ENCODE measurements at regions not wholly inside any gene's neighbourhood (a gene's known extent, or its start where the extent isn't known, plus 50 kb on each side); places are given as distances from the start of the nearest gene placed in this dataset.

- Histone ChIP-seq H3K36me3 (no peaks in the 10 kb centered on the region), H3K27me3 (replicated peaks; ENCODE audit: insufficient read depth) (no peaks in the 10 kb centered on the region), H3K9me3 (peaks cover 5% of the 10 kb centered on the region), H3K4me3 (no peak overlapping the region), H3K4me1 (ENCODE audit: control insufficient read depth in 1 of 2, low read depth in 2 of 2) (no peaks in the 10 kb centered on the region), H3K27ac (no peak overlapping the region)
- no peak for DNase-seq (ENCODE audit: low spot score)
- peak; percentile 36 for ATAC-seq (ENCODE audit: insufficient number of reproducible peaks, low FRiP score, low read depth)
- TF ChIP-seq CTCF (IDR thresholded peaks at IDR 0.05) = no peak
Measured at GRCh38 chr13:63463782-63464610, 2048.3 kb upstream of the PCDH20 start.

GRCh38 chr13:63460462-63461090 lies 2044.9 kb upstream of the PCDH20 start:
- no peaks in the 10 kb centered on the region for H3K36me3 ChIP-seq
- no peaks in the 10 kb centered on the region for H3K27me3 ChIP-seq (replicated peaks; ENCODE audit: insufficient read depth)
- H3K4me1 ChIP-seq (ENCODE audit: control insufficient read depth in 1 of 2, low read depth in 2 of 2) = no peaks in the 10 kb centered on the region
- peaks cover under 1% of the 10 kb centered on the region for H3K9me3 ChIP-seq
- TF ChIP-seq CTCF (IDR thresholded peaks at IDR 0.05) = no peak
- H3K4me3 ChIP-seq = no peak overlapping the region
- H3K27ac ChIP-seq = no peak overlapping the region
- ATAC-seq (ENCODE audit: insufficient number of reproducible peaks, low FRiP score, low read depth) (no peak), DNase-seq (ENCODE audit: low spot score) (no peak)

- TF ChIP-seq CTCF (IDR thresholded peaks at IDR 0.05) = no peak
- H3K27ac ChIP-seq = no peak overlapping the region
- no peak overlapping the region for H3K4me3 ChIP-seq
- H3K9me3 ChIP-seq = no peaks in the 10 kb centered on the region
- H3K27me3 ChIP-seq (replicated peaks; ENCODE audit: insufficient read depth) = no peaks in the 10 kb centered on the region
- H3K4me1 ChIP-seq (ENCODE audit: control insufficient read depth in 1 of 2, low read depth in 2 of 2) = no peaks in the 10 kb centered on the region
- no peaks in the 10 kb centered on the region for H3K36me3 ChIP-seq
- ATAC-seq (ENCODE audit: insufficient number of reproducible peaks, low FRiP score, low read depth) (no peak), DNase-seq (ENCODE audit: low spot score) (no peak)
Measured at GRCh38 chr13:63457186-63457585, 2041.5 kb upstream of the PCDH20 start.

GRCh38 chr13:63455938-63456337 lies 2040.3 kb upstream of the PCDH20 start:
- DNase-seq (ENCODE audit: low spot score) (no peak), ATAC-seq (ENCODE audit: insufficient number of reproducible peaks, low FRiP score, low read depth) (no peak)
- Histone ChIP-seq H3K27ac (no peak overlapping the region), H3K36me3 (no peaks in the 10 kb centered on the region), H3K27me3 (replicated peaks; ENCODE audit: insufficient read depth) (no peaks in the 10 kb centered on the region), H3K9me3 (no peaks in the 10 kb centered on the region), H3K4me1 (ENCODE audit: control insufficient read depth in 1 of 2, low read depth in 2 of 2) (no peaks in the 10 kb centered on the region), H3K4me3 (no peak overlapping the region)
- TF ChIP-seq CTCF (IDR thresholded peaks at IDR 0.05) = no peak

- TF ChIP-seq CTCF (IDR thresholded peaks at IDR 0.05) = no peak
- Histone ChIP-seq H3K9me3 (no peaks in the 10 kb centered on the region), H3K27ac (no peak overlapping the region), H3K4me1 (ENCODE audit: control insufficient read depth in 1 of 2, low read depth in 2 of 2) (no peaks in the 10 kb centered on the region), H3K27me3 (replicated peaks; ENCODE audit: insufficient read depth) (no peaks in the 10 kb centered on the region), H3K4me3 (no peak overlapping the region), H3K36me3 (no peaks in the 10 kb centered on the region)
- no peak for DNase-seq (ENCODE audit: low spot score)
- no peak for ATAC-seq (ENCODE audit: insufficient number of reproducible peaks, low FRiP score, low read depth)
Measured at GRCh38 chr13:63449550-63449949, 2033.9 kb upstream of the PCDH20 start.
